ENCODE measurements at regions not wholly inside any gene's neighbourhood (a gene's known extent, or its start where the extent isn't known, plus 50 kb on each side); places are given as distances from the start of the nearest gene placed in this dataset.

DNA sequence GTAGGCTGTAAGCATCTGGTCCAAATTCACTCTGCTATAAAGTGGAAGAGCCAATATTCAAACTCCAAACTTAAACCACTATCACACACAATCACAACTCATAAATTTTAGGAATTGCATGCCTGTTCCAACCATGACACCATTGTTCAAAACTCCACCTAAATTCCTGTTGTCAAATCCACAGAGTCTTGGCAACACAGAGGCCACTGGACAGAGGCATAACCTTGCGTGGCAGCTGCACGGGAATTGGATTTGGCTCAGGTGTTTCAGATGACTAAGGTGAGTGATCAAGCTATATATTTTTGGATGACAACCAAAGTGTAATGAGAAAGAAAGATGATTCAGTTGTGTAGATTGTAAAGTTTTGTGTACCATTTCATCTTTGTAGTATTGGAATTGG is 422.7 kb upstream of the TNP1 start:
- TF ChIP-seq CTCF (IDR thresholded peaks at IDR 0.05) (no peak), POLR2AphosphoS5 (IDR thresholded peaks at IDR 0.05) (no peak)

Measured in prostate gland (tissue), 2 donors.